ENCODE measurements at regions not wholly inside any gene's neighbourhood (a gene's known extent, or its start where the extent isn't known, plus 50 kb on each side); places are given as distances from the start of the nearest gene placed in this dataset.

GRCh38 chr2:184530239-184530638 is 68.1 kb upstream of the ZNF804A start:
- Histone ChIP-seq H3K4me3 (ENCODE audit: low read depth in 2 of 2, low read length in 1 of 2) (no peak overlapping the region), H3F3A (replicated peaks; ENCODE audit: insufficient read depth) (no peaks in the 10 kb centered on the region), H3K9me2 (no peaks in the 10 kb centered on the region), H3K79me2 (ENCODE audit: insufficient read depth) (no peaks in the 10 kb centered on the region), H3K9ac (no peak overlapping the region), H4K20me1 (ENCODE audit: insufficient read depth) (no peaks in the 10 kb centered on the region), H3K9me3 (no peaks in the 10 kb centered on the region), H2AFZ (ENCODE audit: low read depth) (no peak overlapping the region), H3K36me3 (replicated peaks in 1 of 2; ENCODE audit: control insufficient read depth in 1 of 2, insufficient read depth in 2 of 2, low read length in 1 of 2) (no peaks in the 10 kb centered on the region), H3K4me2 (no peak overlapping the region), H3K27me3 (ENCODE audit: insufficient read depth) (no peaks in the 10 kb centered on the region), H3K4me1 (ENCODE audit: control insufficient read depth in 1 of 2, insufficient read depth in 2 of 2, low read depth in 1 of 2, low read length in 1 of 2) (no peaks in the 10 kb centered on the region), H3K27ac (ENCODE audit: low read depth in 2 of 2, low read length in 1 of 2) (no peak overlapping the region)
- WGBS (ENCODE audit: low lambda C conversion rate): 42% methylated on average over 6 of the region's 7 CpGs
- TF ChIP-seq MEF2A (IDR thresholded peaks at IDR 0.05; ENCODE audit: borderline replicate concordance, low read depth): no peak
- no peak for TF ChIP-seq GABPA (IDR thresholded peaks at IDR 0.05; ENCODE audit: low read depth)
- TF ChIP-seq NFIC (IDR thresholded peaks at IDR 0.05; ENCODE audit: borderline replicate concordance): no peak
- TF ChIP-seq, protein P1, sequence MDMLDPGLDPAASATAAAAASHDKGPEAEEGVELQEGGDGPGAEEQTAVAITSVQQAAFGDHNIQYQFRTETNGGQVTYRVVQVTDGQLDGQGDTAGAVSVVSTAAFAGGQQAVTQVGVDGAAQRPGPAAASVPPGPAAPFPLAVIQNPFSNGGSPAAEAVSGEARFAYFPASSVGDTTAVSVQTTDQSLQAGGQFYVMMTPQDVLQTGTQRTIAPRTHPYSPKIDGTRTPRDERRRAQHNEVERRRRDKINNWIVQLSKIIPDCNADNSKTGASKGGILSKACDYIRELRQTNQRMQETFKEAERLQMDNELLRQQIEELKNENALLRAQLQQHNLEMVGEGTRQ (IDR thresholded peaks at IDR 0.05; ENCODE audit: borderline replicate concordance, low read depth, low read length): no peak
- no peak for TF ChIP-seq POLR2AphosphoS5 (IDR thresholded peaks at IDR 0.05; ENCODE audit: low read depth, low read length)
- TF ChIP-seq TEAD4 (IDR thresholded peaks at IDR 0.05; ENCODE audit: borderline replicate concordance, insufficient read depth): no peak
- TF ChIP-seq RAD21 (IDR thresholded peaks at IDR 0.05; ENCODE audit: low read length): no peak
- no peak for TF ChIP-seq YY1 (IDR thresholded peaks at IDR 0.05; ENCODE audit: low read depth)
- no peak for TF ChIP-seq SMC3 (IDR thresholded peaks at IDR 0.05; ENCODE audit: low read depth, low read length)
- TF ChIP-seq ZBTB33 (IDR thresholded peaks at IDR 0.05; ENCODE audit: borderline replicate concordance, low read depth): no peak
- TF ChIP-seq ELF1 (IDR thresholded peaks at IDR 0.05): no peak
- no peak for TF ChIP-seq MXI1 (IDR thresholded peaks at IDR 0.05; ENCODE audit: low read depth, low read length)
- TF ChIP-seq, protein P2, sequence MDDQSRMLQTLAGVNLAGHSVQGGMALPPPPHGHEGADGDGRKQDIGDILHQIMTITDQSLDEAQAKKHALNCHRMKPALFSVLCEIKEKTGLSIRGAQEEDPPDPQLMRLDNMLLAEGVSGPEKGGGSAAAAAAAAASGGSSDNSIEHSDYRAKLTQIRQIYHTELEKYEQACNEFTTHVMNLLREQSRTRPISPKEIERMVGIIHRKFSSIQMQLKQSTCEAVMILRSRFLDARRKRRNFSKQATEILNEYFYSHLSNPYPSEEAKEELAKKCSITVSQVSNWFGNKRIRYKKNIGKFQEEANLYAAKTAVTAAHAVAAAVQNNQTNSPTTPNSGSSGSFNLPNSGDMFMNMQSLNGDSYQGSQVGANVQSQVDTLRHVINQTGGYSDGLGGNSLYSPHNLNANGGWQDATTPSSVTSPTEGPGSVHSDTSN (IDR thresholded peaks at IDR 0.05): no peak
- no peak for TF ChIP-seq RXRA (IDR thresholded peaks at IDR 0.05; ENCODE audit: borderline replicate concordance, low read depth)
- no peak for TF ChIP-seq CHD2 (IDR thresholded peaks at IDR 0.05; ENCODE audit: low read length, partially characterized antibody)
- TF ChIP-seq, protein P3, sequence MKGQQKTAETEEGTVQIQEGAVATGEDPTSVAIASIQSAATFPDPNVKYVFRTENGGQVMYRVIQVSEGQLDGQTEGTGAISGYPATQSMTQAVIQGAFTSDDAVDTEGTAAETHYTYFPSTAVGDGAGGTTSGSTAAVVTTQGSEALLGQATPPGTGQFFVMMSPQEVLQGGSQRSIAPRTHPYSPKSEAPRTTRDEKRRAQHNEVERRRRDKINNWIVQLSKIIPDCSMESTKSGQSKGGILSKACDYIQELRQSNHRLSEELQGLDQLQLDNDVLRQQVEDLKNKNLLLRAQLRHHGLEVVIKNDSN (IDR thresholded peaks at IDR 0.05; ENCODE audit: borderline replicate concordance, low read depth): no peak
- ChIA-PET POLR2A (no interaction called here), CTCF (no interaction called here)
- no peak for DNase-seq

Measured in SK-N-SH (cell line).